ENCODE measurements at regions not wholly inside any gene's neighbourhood (a gene's known extent, or its start where the extent isn't known, plus 50 kb on each side); places are given as distances from the start of the nearest gene placed in this dataset.

DNA sequence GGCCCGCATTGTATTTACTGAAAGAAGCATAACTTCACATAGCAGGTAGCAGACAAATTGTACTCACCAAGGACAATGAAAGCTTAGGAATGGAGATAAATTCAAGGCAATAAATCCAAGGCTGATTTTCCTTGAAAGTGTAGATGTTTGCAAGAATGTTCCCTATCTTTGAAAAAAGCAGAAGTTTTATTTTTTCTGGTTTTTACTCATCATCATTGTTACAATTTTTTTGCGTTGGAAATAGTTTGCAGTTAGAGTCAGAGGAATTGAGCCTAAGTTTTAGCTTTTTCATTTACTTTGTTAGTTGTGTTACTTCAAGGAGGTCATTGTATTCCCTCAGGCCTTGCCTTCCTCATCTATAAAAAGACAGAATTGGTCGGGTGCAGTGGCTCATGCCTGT is 213.9 kb upstream of the TBL1XR1 start:
- TF ChIP-seq, protein P1, sequence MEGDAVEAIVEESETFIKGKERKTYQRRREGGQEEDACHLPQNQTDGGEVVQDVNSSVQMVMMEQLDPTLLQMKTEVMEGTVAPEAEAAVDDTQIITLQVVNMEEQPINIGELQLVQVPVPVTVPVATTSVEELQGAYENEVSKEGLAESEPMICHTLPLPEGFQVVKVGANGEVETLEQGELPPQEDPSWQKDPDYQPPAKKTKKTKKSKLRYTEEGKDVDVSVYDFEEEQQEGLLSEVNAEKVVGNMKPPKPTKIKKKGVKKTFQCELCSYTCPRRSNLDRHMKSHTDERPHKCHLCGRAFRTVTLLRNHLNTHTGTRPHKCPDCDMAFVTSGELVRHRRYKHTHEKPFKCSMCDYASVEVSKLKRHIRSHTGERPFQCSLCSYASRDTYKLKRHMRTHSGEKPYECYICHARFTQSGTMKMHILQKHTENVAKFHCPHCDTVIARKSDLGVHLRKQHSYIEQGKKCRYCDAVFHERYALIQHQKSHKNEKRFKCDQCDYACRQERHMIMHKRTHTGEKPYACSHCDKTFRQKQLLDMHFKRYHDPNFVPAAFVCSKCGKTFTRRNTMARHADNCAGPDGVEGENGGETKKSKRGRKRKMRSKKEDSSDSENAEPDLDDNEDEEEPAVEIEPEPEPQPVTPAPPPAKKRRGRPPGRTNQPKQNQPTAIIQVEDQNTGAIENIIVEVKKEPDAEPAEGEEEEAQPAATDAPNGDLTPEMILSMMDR (IDR thresholded peaks at IDR 0.05) = no peak
- no peak for TF ChIP-seq POLR2A (IDR thresholded peaks at IDR 0.05)
